Adipocyte (in vitro differentiated cells): ENCODE measurements at regions not wholly inside any gene's neighbourhood (a gene's known extent, or its start where the extent isn't known, plus 50 kb on each side); places are given as distances from the start of the nearest gene placed in this dataset.
"Not testable (repeated sequence)": the region's sequence is repeated elsewhere in the genome, so short reads cannot be mapped to it uniquely, and the experiment has no call there.

ENCODE experiments used
- DNase-seq: peaks from one replicate; pipeline ENCODE4 v3.0.0-alpha.2; 2015; ENCODE audit warnings: low read depth
- H3K27me3 ChIP-seq: replicated peaks from 2 replicates; pipeline ENCODE4 v1.7.0; 2013; ENCODE audit warnings: mild to moderate bottlenecking, low read length, moderate library complexity; ENCODE audit not compliant: control insufficient read depth, insufficient read depth
- H3K36me3 ChIP-seq: 2 replicates; pipeline ENCODE4 v1.7.0; 2013; ENCODE audit warnings: low read length, mild to moderate bottlenecking, moderate library complexity; ENCODE audit not compliant: control insufficient read depth, insufficient read depth, severe bottlenecking
- H3K4me1 ChIP-seq: 2 replicates; pipeline ENCODE4 v1.7.0; 2013; ENCODE audit warnings: mild to moderate bottlenecking, low read length, moderate library complexity; ENCODE audit not compliant: control insufficient read depth, insufficient read depth
- H3K4me3 ChIP-seq: 2 replicates; pipeline ENCODE4 v1.7.0; 2013; ENCODE audit warnings: mild to moderate bottlenecking, low read length, moderate library complexity
- H3K9ac ChIP-seq: 2 replicates; pipeline ENCODE4 v1.7.0; 2013; ENCODE audit warnings: mild to moderate bottlenecking, low read length, moderate library complexity
- H3K9me3 ChIP-seq: 2 replicates; pipeline ENCODE4 v1.7.0; 2013; ENCODE audit warnings: mild to moderate bottlenecking, low read length, moderate library complexity; ENCODE audit not compliant: control insufficient read depth

- Histone ChIP-seq H3K36me3 (no peaks in the 10 kb centered on the region), H3K27me3 (peaks cover 34% of the 10 kb centered on the region)
- no peak for DNase-seq
Measured at GRCh38 chr20:48359692-48360341, 468.0 kb downstream of the PREX1 start.

DNA sequence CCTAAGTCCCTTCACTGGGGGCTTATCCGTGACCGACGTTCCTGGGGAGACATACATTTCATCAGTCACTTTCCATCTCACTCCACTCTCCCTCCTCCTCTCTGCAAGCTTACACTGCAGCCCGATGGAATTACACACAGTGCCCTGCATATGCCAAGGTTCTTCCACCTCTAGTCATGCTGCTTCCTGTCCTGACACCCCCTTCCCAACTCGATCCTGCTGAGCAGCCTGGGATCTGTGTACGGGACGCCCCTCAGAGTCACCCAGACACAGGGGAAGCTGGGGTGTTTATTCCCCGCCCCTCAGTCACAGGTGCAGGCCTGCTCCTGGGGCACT is 468.8 kb downstream of the PREX1 start:
- H3K9ac ChIP-seq, H3K4me3 ChIP-seq, H3K4me1 ChIP-seq, H3K36me3 ChIP-seq, DNase-seq: not testable (repeated sequence)
- H3K27me3 ChIP-seq = peaks cover 33% of the 10 kb centered on the region
- H3K9me3 ChIP-seq = peaks cover 15% of the 10 kb centered on the region

More at GRCh38 chr20:48359692-48360341, 468.0 kb downstream of the PREX1 start:
- Histone ChIP-seq H3K9me3 (peaks cover 8% of the 10 kb centered on the region), H3K4me3 (no peak overlapping the region), H3K9ac (no peak overlapping the region), H3K4me1 (no peaks in the 10 kb centered on the region)

DNA sequence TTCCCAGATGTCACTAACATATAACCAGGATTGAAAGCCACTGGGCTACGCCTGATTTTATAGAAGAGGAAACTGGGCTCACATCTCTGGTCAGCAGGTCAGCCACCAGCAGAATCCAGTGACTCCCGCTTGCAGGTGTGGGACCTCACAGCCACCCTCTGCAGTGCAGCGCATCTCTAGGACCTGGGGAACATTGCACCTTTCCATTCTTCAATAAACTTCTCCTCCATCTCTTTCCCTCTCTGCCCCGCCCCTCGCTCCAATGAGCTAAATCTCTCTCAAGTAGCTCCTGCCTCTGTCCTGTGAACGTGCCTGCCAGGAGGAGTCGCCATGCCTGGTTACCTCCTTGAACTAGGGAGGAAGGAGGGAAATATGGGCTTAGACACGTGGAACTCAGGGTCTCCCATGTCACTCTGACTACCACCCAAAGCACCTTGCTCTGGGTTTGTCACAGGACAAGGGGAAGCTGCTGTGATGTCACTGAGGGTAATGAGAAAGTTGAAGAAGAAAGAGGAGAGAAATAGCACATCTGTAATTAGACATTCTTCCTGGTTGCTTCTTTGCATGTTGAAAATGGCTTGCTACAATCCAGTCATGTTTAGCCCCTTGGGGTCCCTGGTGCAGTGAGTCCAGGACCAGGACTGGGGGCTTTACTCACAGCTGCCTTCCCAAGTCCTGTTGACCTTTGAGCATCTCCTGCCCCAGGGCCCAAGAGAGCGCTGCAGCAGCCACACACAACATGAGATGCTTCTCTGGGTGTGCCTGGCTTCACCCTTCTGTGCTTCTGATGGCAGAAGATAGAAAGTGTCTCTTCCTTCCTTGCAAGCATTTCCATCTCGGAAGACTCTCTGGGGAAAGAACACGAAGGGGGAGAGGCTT is 469.4 kb downstream of the PREX1 start:
- no peak for DNase-seq
- H3K4me1 ChIP-seq = no peaks in the 10 kb centered on the region
- H3K9ac ChIP-seq = no peak overlapping the region
- no peaks in the 10 kb centered on the region for H3K36me3 ChIP-seq
- no peak overlapping the region for H3K4me3 ChIP-seq
- peaks cover 19% of the 10 kb centered on the region for H3K9me3 ChIP-seq
- peaks cover 38% of the 10 kb centered on the region for H3K27me3 ChIP-seq

GRCh38 chr20:48357714-48358113 is 470.1 kb downstream of the PREX1 start:
- H3K36me3 ChIP-seq = no peaks in the 10 kb centered on the region
- H3K4me1 ChIP-seq = no peaks in the 10 kb centered on the region

DNA sequence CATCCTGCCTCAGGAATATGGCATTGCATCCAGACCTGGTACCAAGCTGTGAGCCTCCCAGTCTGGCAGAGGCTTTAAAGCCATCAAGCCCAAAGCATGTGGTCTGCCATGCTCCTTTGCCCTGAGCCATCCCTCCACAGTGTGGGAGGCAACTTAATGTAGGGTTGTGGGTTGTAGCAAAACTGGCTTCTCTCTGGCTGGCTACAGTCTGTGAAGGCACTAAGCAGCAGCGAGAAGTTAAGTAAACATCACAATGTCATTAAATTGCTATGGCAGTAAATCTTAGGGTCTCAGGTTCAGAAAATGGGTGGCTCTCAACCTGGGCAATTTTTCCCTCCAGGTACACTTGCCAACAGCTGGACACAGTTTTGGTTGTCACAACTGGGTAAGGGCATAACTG is 472.9 kb downstream of the PREX1 start:
- Histone ChIP-seq H3K36me3 (no peaks in the 10 kb centered on the region), H3K9me3 (peaks cover 20% of the 10 kb centered on the region), H3K4me3 (no peak overlapping the region), H3K27me3 (peaks cover 42% of the 10 kb centered on the region), H3K9ac (no peak overlapping the region), H3K4me1 (no peaks in the 10 kb centered on the region)
- no peak for DNase-seq

More at GRCh38 chr20:48357714-48358113, 470.1 kb downstream of the PREX1 start:
- no peak for DNase-seq
- H3K9me3 ChIP-seq = peaks cover 20% of the 10 kb centered on the region
- H3K27me3 ChIP-seq = peaks cover 39% of the 10 kb centered on the region
- no peak overlapping the region for H3K4me3 ChIP-seq
- H3K9ac ChIP-seq = no peak overlapping the region

GRCh38 chr20:48354320-48354876 is 473.4 kb downstream of the PREX1 start:
- H3K4me1 ChIP-seq = no peaks in the 10 kb centered on the region
- DNase-seq = no peak

GRCh38 chr20:48352628-48353027 is 475.2 kb downstream of the PREX1 start:
- peaks cover 54% of the 10 kb centered on the region for H3K27me3 ChIP-seq
- no peak overlapping the region for H3K4me3 ChIP-seq
- no peak for DNase-seq
- H3K9me3 ChIP-seq = peaks cover 26% of the 10 kb centered on the region
- H3K36me3 ChIP-seq = no peaks in the 10 kb centered on the region
- H3K4me1 ChIP-seq = no peaks in the 10 kb centered on the region
- H3K9ac ChIP-seq = no peak overlapping the region

More at GRCh38 chr20:48354320-48354876, 473.4 kb downstream of the PREX1 start:
- peaks cover 20% of the 10 kb centered on the region for H3K9me3 ChIP-seq
- H3K9ac ChIP-seq = no peak overlapping the region
- no peak overlapping the region for H3K4me3 ChIP-seq
- no peaks in the 10 kb centered on the region for H3K36me3 ChIP-seq
- peaks cover 47% of the 10 kb centered on the region for H3K27me3 ChIP-seq

- DNase-seq = no peak
Measured at GRCh38 chr20:48352042-48352441, 475.8 kb downstream of the PREX1 start.

DNA sequence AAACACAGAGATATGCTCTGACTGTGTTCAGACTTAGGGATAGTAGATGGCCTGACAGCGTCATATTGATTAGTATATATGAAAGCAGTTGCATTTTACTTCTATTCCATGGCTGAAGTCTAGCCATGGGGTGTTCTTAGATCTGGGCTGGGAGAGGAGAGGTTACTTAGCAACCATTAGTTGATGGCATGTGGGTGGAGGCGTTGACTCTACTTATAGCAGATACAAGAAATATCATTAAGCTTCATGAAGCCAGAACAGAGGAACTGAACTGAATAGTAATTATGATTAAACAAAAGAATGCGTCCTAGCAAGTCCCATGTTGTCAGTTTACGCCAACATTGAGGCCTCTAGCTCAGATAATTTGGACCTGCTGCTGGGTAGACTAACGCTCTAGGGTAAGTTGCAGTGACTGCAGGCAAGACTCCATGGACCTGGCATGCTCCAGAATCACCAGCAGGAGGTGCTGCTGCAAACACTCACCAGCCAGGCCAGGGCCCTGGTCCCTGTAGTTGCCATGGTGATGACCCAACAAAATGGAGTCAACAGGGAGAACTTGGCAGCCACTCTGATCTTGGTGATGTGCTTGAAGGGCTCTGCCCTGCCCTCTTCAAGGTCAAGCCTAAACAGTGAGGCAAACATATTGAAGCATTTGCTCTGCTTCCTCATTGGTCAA is 477.3 kb downstream of the PREX1 start:
- Histone ChIP-seq H3K9ac (no peak overlapping the region), H3K4me1 (no peaks in the 10 kb centered on the region), H3K4me3 (no peak overlapping the region), H3K9me3 (peaks cover 30% of the 10 kb centered on the region), H3K36me3 (no peaks in the 10 kb centered on the region), H3K27me3 (peaks cover 62% of the 10 kb centered on the region)
- no peak for DNase-seq

More at GRCh38 chr20:48352042-48352441, 475.8 kb downstream of the PREX1 start:
- H3K4me3 ChIP-seq = no peak overlapping the region
- H3K27me3 ChIP-seq = peaks cover 59% of the 10 kb centered on the region
- no peaks in the 10 kb centered on the region for H3K4me1 ChIP-seq
- H3K36me3 ChIP-seq = no peaks in the 10 kb centered on the region
- peaks cover 30% of the 10 kb centered on the region for H3K9me3 ChIP-seq
- H3K9ac ChIP-seq = no peak overlapping the region

GRCh38 chr20:48349656-48350055 is 478.1 kb downstream of the PREX1 start:
- DNase-seq = no peak
- peaks cover 64% of the 10 kb centered on the region for H3K27me3 ChIP-seq
- H3K9me3 ChIP-seq = peaks cover 28% of the 10 kb centered on the region
- H3K4me3 ChIP-seq = no peak overlapping the region
- no peak overlapping the region for H3K9ac ChIP-seq
- H3K36me3 ChIP-seq = no peaks in the 10 kb centered on the region
- H3K4me1 ChIP-seq = no peaks in the 10 kb centered on the region

GRCh38 chr20:48348022-48348421 is 479.8 kb downstream of the PREX1 start:
- H3K9me3 ChIP-seq = peaks cover 16% of the 10 kb centered on the region
- H3K4me3 ChIP-seq = no peak overlapping the region
- H3K36me3 ChIP-seq = no peaks in the 10 kb centered on the region
- H3K9ac ChIP-seq = no peak overlapping the region
- H3K27me3 ChIP-seq = peaks cover 70% of the 10 kb centered on the region
- no peaks in the 10 kb centered on the region for H3K4me1 ChIP-seq
- DNase-seq = no peak
